ENCODE measurements at regions not wholly inside any gene's neighbourhood (a gene's known extent, or its start where the extent isn't known, plus 50 kb on each side); places are given as distances from the start of the nearest gene placed in this dataset.

GRCh38 chr17:72351884-72352346, 231.1 kb downstream of the SOX9 start:
- Histone ChIP-seq H3K4me3 (no peak overlapping the region), H3K27me3 (no peaks in the 10 kb centered on the region), H3K4me1 (no peaks in the 10 kb centered on the region), H3K27ac (no peak overlapping the region), H3K9me3 (no peaks in the 10 kb centered on the region), H3K36me3 (no peaks in the 10 kb centered on the region)
- ATAC-seq (peak; percentile 11), DNase-seq (no peak)
- no peak for TF ChIP-seq CTCF (IDR thresholded peaks at IDR 0.05)
- intact Hi-C loops (cut with DNase I): no loop called here

GRCh38 chr17:72353502-72353901, 232.7 kb downstream of the SOX9 start:
- Histone ChIP-seq H3K9me3 (no peaks in the 10 kb centered on the region), H3K36me3 (no peaks in the 10 kb centered on the region), H3K27me3 (no peaks in the 10 kb centered on the region), H3K4me1 (no peaks in the 10 kb centered on the region), H3K4me3 (no peak overlapping the region), H3K27ac (no peak overlapping the region)
- DNase-seq: no peak
- ATAC-seq: no peak
- no peak for TF ChIP-seq CTCF (IDR thresholded peaks at IDR 0.05)
- intact Hi-C loops (cut with DNase I): no loop called here

GRCh38 chr17:72354071-72354470, 233.3 kb downstream of the SOX9 start:
- no peak for TF ChIP-seq CTCF (IDR thresholded peaks at IDR 0.05)
- H3K27me3 ChIP-seq: no peaks in the 10 kb centered on the region
- ATAC-seq (no peak), DNase-seq (no peak)
- H3K4me1 ChIP-seq: no peaks in the 10 kb centered on the region
- no peaks in the 10 kb centered on the region for H3K36me3 ChIP-seq
- no peak overlapping the region for H3K4me3 ChIP-seq
- H3K9me3 ChIP-seq: no peaks in the 10 kb centered on the region
- no peak overlapping the region for H3K27ac ChIP-seq
- intact Hi-C loops (cut with DNase I): no loop called here

GRCh38 chr17:72357764-72358365, 237.0 kb downstream of the SOX9 start:
- no peaks in the 10 kb centered on the region for H3K4me1 ChIP-seq
- ATAC-seq (no peak), DNase-seq (no peak)
- H3K27me3 ChIP-seq: no peaks in the 10 kb centered on the region
- no peak overlapping the region for H3K4me3 ChIP-seq
- no peak overlapping the region for H3K27ac ChIP-seq
- no peak for TF ChIP-seq CTCF (IDR thresholded peaks at IDR 0.05)
- no peaks in the 10 kb centered on the region for H3K36me3 ChIP-seq
- intact Hi-C loops (cut with DNase I): no loop called here
- no peaks in the 10 kb centered on the region for H3K9me3 ChIP-seq

- Histone ChIP-seq H3K4me1 (no peaks in the 10 kb centered on the region), H3K4me3 (no peak overlapping the region), H3K27me3 (no peaks in the 10 kb centered on the region), H3K36me3 (no peaks in the 10 kb centered on the region), H3K9me3 (no peaks in the 10 kb centered on the region), H3K27ac (no peak overlapping the region)
- intact Hi-C loops (cut with DNase I): no loop called here
- no peak for DNase-seq
- TF ChIP-seq CTCF (IDR thresholded peaks at IDR 0.05): no peak
- ATAC-seq: no peak
Observed at GRCh38 chr17:72358465-72358864, 237.6 kb downstream of the SOX9 start.

- no peak for TF ChIP-seq CTCF (IDR thresholded peaks at IDR 0.05)
- DNase-seq: no peak
- no peaks in the 10 kb centered on the region for H3K36me3 ChIP-seq
- no peaks in the 10 kb centered on the region for H3K4me1 ChIP-seq
- H3K27me3 ChIP-seq: no peaks in the 10 kb centered on the region
- H3K27ac ChIP-seq: no peak overlapping the region
- ATAC-seq: no peak
- intact Hi-C loops (cut with DNase I): no loop called here
- H3K4me3 ChIP-seq: no peak overlapping the region
- H3K9me3 ChIP-seq: no peaks in the 10 kb centered on the region
Observed at GRCh38 chr17:72359274-72359673, 238.5 kb downstream of the SOX9 start.
